HG02763 (cell line): ENCODE measurements at regions not wholly inside any gene's neighbourhood (a gene's known extent, or its start where the extent isn't known, plus 50 kb on each side); places are given as distances from the start of the nearest gene placed in this dataset.
"Not testable (repeated sequence)": the region's sequence is repeated elsewhere in the genome, so short reads cannot be mapped to it uniquely, and the experiment has no call there.

Source experiments
- ATAC-seq: cut with Tn5 transposase; IDR thresholded peaks from one replicate; pipeline ENCODE4 v1.9.1; 2021; ENCODE audit warnings: mild to moderate bottlenecking, moderate library complexity; ENCODE audit not compliant: unreplicated experiment

- ATAC-seq, result no peak
Observed at GRCh38 chr9:708551-709432, 132.7 kb upstream of the DMRT1 start.

- no peak for ATAC-seq
Observed at GRCh38 chr9:710951-711745, 130.3 kb upstream of the DMRT1 start.

GRCh38 chr9:711761-712553 lies 129.5 kb upstream of the DMRT1 start:
- ATAC-seq, result no peak

GRCh38 chr9:712643-713042 lies 128.9 kb upstream of the DMRT1 start:
- ATAC-seq, result no peak

- no peak for ATAC-seq
Observed at GRCh38 chr9:713091-713490, 128.4 kb upstream of the DMRT1 start.

GRCh38 chr9:714675-715074 lies 126.8 kb upstream of the DMRT1 start:
- ATAC-seq, result no peak

GRCh38 chr9:715300-715699 lies 126.2 kb upstream of the DMRT1 start:
- ATAC-seq, result no peak

GRCh38 chr9:715743-716400 lies 125.6 kb upstream of the DMRT1 start:
- no peak for ATAC-seq

GRCh38 chr9:717722-718121 lies 123.8 kb upstream of the DMRT1 start:
- ATAC-seq, result no peak

GRCh38 chr9:720239-720881 lies 121.1 kb upstream of the DMRT1 start:
- ATAC-seq, result no peak

GRCh38 chr9:722388-722980 lies 119.0 kb upstream of the DMRT1 start:
- ATAC-seq, result no peak

GRCh38 chr9:724461-724860 lies 117.0 kb upstream of the DMRT1 start:
- ATAC-seq, result not testable (repeated sequence)

GRCh38 chr9:726005-726404 lies 115.5 kb upstream of the DMRT1 start:
- ATAC-seq, result no peak

- no peak for ATAC-seq
Observed at GRCh38 chr9:727767-728166, 113.7 kb upstream of the DMRT1 start.

- no peak for ATAC-seq
Observed at GRCh38 chr9:728535-728934, 113.0 kb upstream of the DMRT1 start.

GRCh38 chr9:731474-731873 lies 110.0 kb upstream of the DMRT1 start:
- no peak for ATAC-seq

GRCh38 chr9:734831-735511 lies 106.5 kb upstream of the DMRT1 start:
- ATAC-seq, result no peak

GRCh38 chr9:737400-738120 lies 103.9 kb upstream of the DMRT1 start:
- no peak for ATAC-seq
